ENCODE measurements at regions not wholly inside any gene's neighbourhood (a gene's known extent, or its start where the extent isn't known, plus 50 kb on each side); places are given as distances from the start of the nearest gene placed in this dataset.

- TF ChIP-seq ZNF704 (tag by site-specific recombination; IDR thresholded peaks at IDR 0.05) (no peak), ZNF114 (tag by site-specific recombination; IDR thresholded peaks at IDR 0.05) (no peak)
Observed at GRCh38 chr2:83022631-83023210, 1436.4 kb downstream of the SUCLG1 start (continued).

- H3K27ac ChIP-seq (ENCODE audit: extremely low read depth, low read depth, low read length) = no peak overlapping the region
- no peaks in the 10 kb centered on the region for H3K4me1 ChIP-seq (ENCODE audit: control insufficient read depth, insufficient read depth, low read length)
- H3K9me3 ChIP-seq (ENCODE audit: control insufficient read depth, insufficient read depth, low read depth, low read length) = no peaks in the 10 kb centered on the region
- no peak for TF ChIP-seq ZNF302 (tag by site-specific recombination; IDR thresholded peaks at IDR 0.05; ENCODE audit: low read depth)
- no peak for TF ChIP-seq ZNF629 (tag by site-specific recombination; IDR thresholded peaks at IDR 0.05)
- no peak for TF ChIP-seq CTCF (tag by site-specific recombination; IDR thresholded peaks at IDR 0.05)
- no peak for TF ChIP-seq ZFP3 (tag by site-specific recombination; IDR thresholded peaks at IDR 0.05; ENCODE audit: low read depth)
- no peak for TF ChIP-seq ZNF658 (tag by site-specific recombination; IDR thresholded peaks at IDR 0.05)
- TF ChIP-seq ZNF311 (tag by site-specific recombination; IDR thresholded peaks at IDR 0.05; ENCODE audit: borderline replicate concordance) = no peak
- TF ChIP-seq ZNF2 (tag by site-specific recombination; IDR thresholded peaks at IDR 0.05) = no peak
- TF ChIP-seq PRDM6 (tag by site-specific recombination; IDR thresholded peaks at IDR 0.05) = no peak
- TF ChIP-seq ZNF362 (tag by site-specific recombination; IDR thresholded peaks at IDR 0.05) = no peak
- TF ChIP-seq ZNF555 (tag by site-specific recombination; conservative IDR thresholded peaks at IDR 0.05) = no peak
- no peak for TF ChIP-seq GLIS1 (tag by site-specific recombination; IDR thresholded peaks at IDR 0.05)
- TF ChIP-seq ZNF16 (tag by site-specific recombination; IDR thresholded peaks at IDR 0.05; ENCODE audit: low read depth) = no peak
- no peak for TF ChIP-seq SALL2 (tag by site-specific recombination; IDR thresholded peaks at IDR 0.05; ENCODE audit: borderline replicate concordance)
- no peak for TF ChIP-seq ZNF248 (tag by site-specific recombination; IDR thresholded peaks at IDR 0.05)
- no peak for TF ChIP-seq ZNF121 (tag by site-specific recombination; IDR thresholded peaks at IDR 0.05)
- H3K4me3 ChIP-seq (ENCODE audit: low read depth, low read length) = no peak overlapping the region
- no peaks in the 10 kb centered on the region for H3K36me3 ChIP-seq (ENCODE audit: control insufficient read depth in 2 of 2, insufficient read depth in 1 of 2, low read length in 2 of 2)
- ChIA-PET CTCF (no interaction called here), POLR2A (no interaction called here)
Observed at GRCh38 chr2:83017366-83018090, 1441.6 kb downstream of the SUCLG1 start.

Data from HEK293 (cell line).